ENCODE measurements at regions not wholly inside any gene's neighbourhood (a gene's known extent, or its start where the extent isn't known, plus 50 kb on each side); places are given as distances from the start of the nearest gene placed in this dataset.
A peak's percentile ranks its signal among the peaks of the same experiment; 100 is the strongest.
"Not testable (repeated sequence)": the region's sequence is repeated elsewhere in the genome, so short reads cannot be mapped to it uniquely, and the experiment has no call there.

DNA sequence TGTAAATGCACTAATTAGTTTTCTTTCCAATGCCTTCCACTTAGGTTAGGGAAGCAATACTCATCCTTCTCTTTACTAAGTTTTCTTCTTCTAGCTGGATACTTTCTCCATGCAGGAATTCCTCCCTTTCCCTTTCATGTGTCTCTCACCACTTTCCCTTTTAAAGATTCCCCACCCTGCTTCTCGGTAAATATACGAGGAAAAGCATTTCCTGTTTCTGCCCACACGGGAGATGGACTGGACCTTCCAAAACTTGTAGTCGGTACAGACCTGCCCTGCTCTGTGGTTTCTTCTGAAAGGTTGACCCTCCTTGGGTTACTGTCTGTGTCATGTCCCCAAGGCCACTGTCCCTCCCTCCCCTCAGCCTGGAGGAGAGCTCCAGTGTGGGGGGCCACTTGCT lies 58.9 kb upstream of the LYZL2 start:
- Histone ChIP-seq H3K4me3 (no peak overlapping the region), H3K27ac (no peak overlapping the region), H3K27me3 (no peaks in the 10 kb centered on the region), H3K9me3 (no peaks in the 10 kb centered on the region), H3K36me3 (no peaks in the 10 kb centered on the region), H3K4me1 (no peaks in the 10 kb centered on the region)
- TF ChIP-seq, protein P1, sequence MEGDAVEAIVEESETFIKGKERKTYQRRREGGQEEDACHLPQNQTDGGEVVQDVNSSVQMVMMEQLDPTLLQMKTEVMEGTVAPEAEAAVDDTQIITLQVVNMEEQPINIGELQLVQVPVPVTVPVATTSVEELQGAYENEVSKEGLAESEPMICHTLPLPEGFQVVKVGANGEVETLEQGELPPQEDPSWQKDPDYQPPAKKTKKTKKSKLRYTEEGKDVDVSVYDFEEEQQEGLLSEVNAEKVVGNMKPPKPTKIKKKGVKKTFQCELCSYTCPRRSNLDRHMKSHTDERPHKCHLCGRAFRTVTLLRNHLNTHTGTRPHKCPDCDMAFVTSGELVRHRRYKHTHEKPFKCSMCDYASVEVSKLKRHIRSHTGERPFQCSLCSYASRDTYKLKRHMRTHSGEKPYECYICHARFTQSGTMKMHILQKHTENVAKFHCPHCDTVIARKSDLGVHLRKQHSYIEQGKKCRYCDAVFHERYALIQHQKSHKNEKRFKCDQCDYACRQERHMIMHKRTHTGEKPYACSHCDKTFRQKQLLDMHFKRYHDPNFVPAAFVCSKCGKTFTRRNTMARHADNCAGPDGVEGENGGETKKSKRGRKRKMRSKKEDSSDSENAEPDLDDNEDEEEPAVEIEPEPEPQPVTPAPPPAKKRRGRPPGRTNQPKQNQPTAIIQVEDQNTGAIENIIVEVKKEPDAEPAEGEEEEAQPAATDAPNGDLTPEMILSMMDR (IDR thresholded peaks at IDR 0.05) = no peak
- TF ChIP-seq POLR2A (IDR thresholded peaks at IDR 0.05) = no peak
- DNase-seq = no peak
- intact Hi-C loops (cut with DNase I; ENCODE audit: low total_unique reads) = no loop called here

DNA sequence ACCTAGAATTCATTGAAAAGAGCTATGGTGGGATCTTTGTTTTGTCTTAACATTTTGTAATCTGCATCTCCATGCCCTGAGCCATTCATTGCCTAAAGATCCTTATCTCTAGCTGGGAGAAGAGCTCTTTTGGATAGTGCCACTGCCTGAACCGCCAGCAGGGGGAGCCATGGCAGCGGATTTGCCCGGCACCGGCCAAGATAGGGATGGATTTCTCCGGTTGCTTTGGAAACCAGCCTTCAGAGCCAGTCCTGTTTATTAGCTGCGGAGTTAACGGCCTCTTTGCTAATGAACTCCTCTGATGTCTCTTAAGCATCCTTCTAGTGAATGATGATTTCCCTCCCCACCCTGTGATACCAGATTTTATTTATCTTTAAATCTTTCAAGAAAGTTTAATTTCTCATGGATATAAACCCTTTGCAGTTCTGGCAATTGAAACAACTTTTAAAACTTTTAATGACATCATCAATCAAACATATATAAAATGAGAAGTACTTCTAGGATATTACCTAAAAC lies 58.2 kb upstream of the LYZL2 start:
- Histone ChIP-seq H3K27ac (no peak overlapping the region), H3K9me3 (no peaks in the 10 kb centered on the region), H3K27me3 (no peaks in the 10 kb centered on the region), H3K4me1 (no peaks in the 10 kb centered on the region), H3K4me3 (no peak overlapping the region), H3K36me3 (no peaks in the 10 kb centered on the region)
- peak; percentile 74 to 79 for DNase-seq
- TF ChIP-seq POLR2A (IDR thresholded peaks at IDR 0.05) = no peak
- TF ChIP-seq, protein P1 (IDR thresholded peaks at IDR 0.05) = peak; percentile 74 to 79 (median 78)
- intact Hi-C loops (cut with DNase I; ENCODE audit: low total_unique reads) = no loop called here

DNA sequence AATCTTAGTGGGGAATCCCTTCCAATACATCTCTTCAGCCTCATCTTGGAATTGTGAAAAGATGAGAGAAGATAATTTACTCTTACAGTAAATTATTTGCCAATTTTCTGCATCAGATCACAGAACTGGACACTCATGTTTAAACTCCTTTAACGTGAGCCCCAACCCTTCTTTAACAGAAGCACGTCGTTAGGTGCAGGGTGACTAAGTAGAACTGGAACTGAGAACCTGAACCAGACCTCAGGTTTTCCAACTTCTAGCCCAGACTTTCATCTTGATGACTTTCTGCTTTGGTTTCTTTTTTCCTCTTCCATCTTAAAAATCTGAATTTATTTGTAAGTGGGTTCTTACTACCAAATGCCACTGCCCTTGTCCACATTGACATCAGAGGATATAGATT lies 57.2 kb upstream of the LYZL2 start:
- Histone ChIP-seq H3K4me1 (no peaks in the 10 kb centered on the region), H3K27ac (no peak overlapping the region), H3K4me3 (no peak overlapping the region), H3K36me3 (no peaks in the 10 kb centered on the region), H3K9me3 (no peaks in the 10 kb centered on the region), H3K27me3 (no peaks in the 10 kb centered on the region)
- intact Hi-C loops (cut with DNase I; ENCODE audit: low total_unique reads) = no loop called here
- no peak for DNase-seq
- no peak for TF ChIP-seq POLR2A (IDR thresholded peaks at IDR 0.05)
- TF ChIP-seq, protein P1 (IDR thresholded peaks at IDR 0.05) = no peak

DNA sequence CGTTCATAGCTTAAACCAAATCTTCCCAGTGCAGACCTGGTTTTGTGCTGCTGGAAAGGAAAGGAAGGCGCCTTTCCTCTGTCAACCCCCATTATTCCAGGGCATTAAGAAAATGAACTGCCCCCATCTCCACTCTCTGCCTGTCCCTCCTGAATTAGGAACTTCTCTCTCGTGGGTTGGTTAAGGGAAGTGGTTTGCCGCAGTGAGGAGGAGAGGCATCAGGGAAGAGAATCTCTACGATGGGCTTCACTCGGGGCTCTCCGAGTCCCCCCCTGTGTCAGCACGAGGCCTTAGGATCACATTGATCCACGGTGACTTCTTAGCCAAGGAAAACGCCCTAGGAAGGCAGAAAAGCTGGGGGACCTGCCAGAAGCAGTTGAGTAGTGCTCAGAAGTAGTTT lies 53.9 kb upstream of the LYZL2 start:
- Histone ChIP-seq H3K27me3 (no peaks in the 10 kb centered on the region), H3K4me3 (no peak overlapping the region), H3K4me1 (no peaks in the 10 kb centered on the region), H3K9me3 (no peaks in the 10 kb centered on the region), H3K36me3 (no peaks in the 10 kb centered on the region), H3K27ac (no peak overlapping the region)
- no peak for TF ChIP-seq POLR2A (IDR thresholded peaks at IDR 0.05)
- TF ChIP-seq, protein P1 (IDR thresholded peaks at IDR 0.05) = no peak
- no peak for DNase-seq
- intact Hi-C loops (cut with DNase I; ENCODE audit: low total_unique reads) = no loop called here

DNA sequence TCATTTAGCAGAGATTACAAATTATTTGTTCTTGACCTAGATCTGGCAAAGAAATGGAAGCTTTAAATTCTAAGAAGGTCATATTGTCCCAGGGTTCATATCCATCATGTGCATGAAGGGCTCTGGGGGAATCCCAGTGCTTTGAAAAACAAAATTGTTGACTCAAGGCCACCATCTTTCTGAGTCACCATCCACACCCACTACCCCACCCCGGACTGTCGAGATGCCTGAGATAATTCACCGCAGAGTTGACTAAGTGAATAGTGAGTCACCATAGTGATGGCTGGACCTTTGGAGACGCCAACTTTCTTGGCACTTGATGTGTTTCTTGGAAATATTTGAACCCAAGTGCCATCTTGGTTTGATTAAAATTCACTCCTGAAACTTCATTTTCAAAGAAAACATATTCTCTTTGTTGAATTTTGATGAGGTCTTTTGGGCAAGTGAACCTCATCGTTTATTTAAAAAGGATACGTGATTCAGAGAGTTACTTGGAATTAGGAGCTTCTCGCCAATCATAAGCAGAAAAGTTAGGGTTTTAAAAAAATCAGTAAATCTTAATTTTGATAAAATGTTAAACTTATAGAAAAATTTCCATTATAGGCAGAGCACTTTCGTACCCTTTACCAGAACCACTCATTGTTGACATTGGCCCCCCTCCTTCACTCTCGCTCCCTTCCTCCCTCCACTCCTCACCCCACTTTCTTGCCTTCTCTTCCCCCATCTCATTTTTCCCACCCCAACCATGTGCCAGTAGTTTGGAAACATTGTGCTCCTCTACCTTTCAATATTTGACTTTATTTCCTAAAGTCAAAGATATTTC lies 53.0 kb upstream of the LYZL2 start:
- H3K4me3 ChIP-seq; H3K9me3 ChIP-seq; H3K4me1 ChIP-seq; H3K36me3 ChIP-seq; H3K27me3 ChIP-seq; intact Hi-C loops (cut with DNase I; ENCODE audit: low total_unique reads): not testable (repeated sequence)
- H3K27ac ChIP-seq = peak overlapping the region in 1 of 2 donors; percentile 24
- peak in 1 of 2 donors; percentile 57 for DNase-seq

All from uterus (tissue), 3 donors.